ENCODE measurements at regions not wholly inside any gene's neighbourhood (a gene's known extent, or its start where the extent isn't known, plus 50 kb on each side); places are given as distances from the start of the nearest gene placed in this dataset.
A peak's percentile ranks its signal among the peaks of the same experiment; 100 is the strongest.
"Not testable (repeated sequence)": the region's sequence is repeated elsewhere in the genome, so short reads cannot be mapped to it uniquely, and the experiment has no call there.

DNA sequence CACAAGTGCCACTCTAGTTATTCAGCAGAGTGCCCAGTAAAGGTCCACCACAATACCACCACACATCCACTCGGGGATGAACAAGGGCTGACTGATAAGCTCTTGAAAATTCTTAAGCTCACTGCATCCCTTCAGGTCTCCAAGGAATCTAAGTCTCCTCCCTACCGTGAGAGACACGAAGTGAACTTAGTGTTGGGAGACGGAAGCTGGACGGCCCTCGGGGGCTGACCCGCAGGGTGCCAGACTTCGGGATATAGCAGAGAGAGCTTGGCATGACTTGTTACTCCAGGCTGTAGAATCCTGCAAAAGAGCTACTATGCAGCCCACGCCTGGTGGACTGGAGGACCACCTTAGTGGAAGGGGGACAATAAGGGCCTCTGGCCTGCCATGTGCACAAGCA lies 75.1 kb downstream of the LYZL1 start:
- not testable (repeated sequence) for DNase-seq (ENCODE audit: low spot score)

- not testable (repeated sequence) for DNase-seq (ENCODE audit: low spot score)
Observed at GRCh38 chr10:29366206-29366605, 77.3 kb downstream of the LYZL1 start.

DNA sequence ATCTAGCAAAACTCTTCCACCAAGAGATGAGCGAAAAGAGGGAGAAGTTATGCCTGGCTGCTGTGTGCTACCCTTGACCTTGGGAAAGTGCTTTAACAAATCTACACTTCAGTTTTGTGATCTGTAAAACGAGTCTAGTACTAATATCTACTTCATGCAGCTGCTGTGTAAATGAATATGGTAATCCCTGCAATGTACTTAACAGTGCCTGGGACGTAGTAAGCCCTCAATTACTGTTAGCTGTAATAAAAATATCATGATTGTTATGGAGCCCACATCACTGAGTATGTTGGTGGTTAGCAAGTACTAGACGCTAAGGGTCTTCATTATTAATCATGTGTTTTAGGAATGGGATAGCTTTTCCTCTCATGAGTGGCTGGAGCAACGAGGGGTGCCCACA lies 80.5 kb downstream of the LYZL1 start:
- DNase-seq (ENCODE audit: low spot score): no peak

- no peak for DNase-seq (ENCODE audit: low spot score)
Observed at GRCh38 chr10:29370097-29371092, 81.5 kb downstream of the LYZL1 start.

GRCh38 chr10:29372920-29373319 lies 84.0 kb downstream of the LYZL1 start:
- no peak for DNase-seq (ENCODE audit: low spot score)

DNA sequence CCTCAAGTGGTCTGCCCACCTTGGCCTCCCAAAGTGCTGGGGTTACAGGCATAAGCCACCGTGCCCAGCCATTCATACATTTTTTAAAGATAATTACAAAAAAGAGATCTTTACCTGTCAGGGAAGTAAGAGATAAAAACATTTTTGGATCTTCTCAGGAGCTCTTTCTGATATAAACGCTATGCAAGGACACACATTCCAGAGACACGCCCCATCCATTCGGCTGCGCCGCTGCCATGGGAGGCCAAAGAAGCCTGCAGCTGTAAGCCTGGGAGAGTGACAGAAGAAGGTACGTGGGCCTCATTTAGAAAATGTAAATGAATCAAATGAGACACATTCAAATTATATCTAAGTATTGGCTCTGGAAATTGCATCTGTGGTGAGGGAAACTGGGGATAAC lies 85.3 kb downstream of the LYZL1 start:
- DNase-seq (ENCODE audit: low spot score): no peak

- no peak for DNase-seq (ENCODE audit: low spot score)
Observed at GRCh38 chr10:29375888-29376287, 87.0 kb downstream of the LYZL1 start.

GRCh38 chr10:29377333-29377961 lies 88.6 kb downstream of the LYZL1 start:
- no peak for DNase-seq (ENCODE audit: low spot score)

GRCh38 chr10:29378106-29378505 lies 89.2 kb downstream of the LYZL1 start:
- DNase-seq (ENCODE audit: low spot score): no peak

- DNase-seq (ENCODE audit: low spot score): no peak
Observed at GRCh38 chr10:29379208-29379607, 90.3 kb downstream of the LYZL1 start.

DNA sequence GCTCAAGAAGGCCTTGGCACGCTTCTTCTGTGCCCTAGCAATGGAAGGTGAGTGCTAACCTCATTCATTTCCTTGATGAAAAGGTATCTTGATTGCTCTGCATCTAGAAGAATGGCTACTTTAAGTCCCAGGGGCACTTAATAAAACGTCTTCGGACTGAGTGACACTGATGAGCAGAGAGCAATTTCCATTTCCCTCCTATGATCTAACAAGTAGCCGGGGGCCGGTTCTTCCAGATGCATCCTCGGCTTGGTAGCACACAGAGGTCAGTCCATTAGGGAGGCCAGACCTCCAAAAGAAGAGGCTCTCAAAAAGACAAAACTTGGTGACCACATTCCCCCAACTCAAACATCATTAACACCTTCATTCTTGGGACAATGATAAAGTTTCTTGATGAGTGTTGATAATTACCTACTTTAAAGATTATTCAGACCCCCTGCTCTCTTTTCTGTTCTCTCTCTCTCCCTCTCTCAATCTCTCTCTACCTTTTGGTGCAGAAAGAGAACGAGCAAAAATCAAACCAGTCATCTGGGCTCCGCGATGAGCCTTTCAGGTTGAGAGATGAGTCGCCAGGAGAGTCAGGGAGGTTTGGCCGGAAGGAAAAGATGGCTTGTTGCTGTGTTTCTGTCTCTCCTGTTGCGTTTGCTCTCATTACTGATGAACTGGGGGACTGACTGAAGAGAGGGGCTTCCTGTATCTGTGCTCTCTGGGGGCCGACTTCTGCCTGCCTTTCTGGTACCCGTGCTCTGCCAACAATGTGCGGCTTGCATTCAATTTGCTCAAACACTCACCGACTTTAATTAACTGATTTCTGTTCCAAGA lies 91.1 kb downstream of the LYZL1 start:
- not testable (repeated sequence) for DNase-seq (ENCODE audit: low spot score)

DNA sequence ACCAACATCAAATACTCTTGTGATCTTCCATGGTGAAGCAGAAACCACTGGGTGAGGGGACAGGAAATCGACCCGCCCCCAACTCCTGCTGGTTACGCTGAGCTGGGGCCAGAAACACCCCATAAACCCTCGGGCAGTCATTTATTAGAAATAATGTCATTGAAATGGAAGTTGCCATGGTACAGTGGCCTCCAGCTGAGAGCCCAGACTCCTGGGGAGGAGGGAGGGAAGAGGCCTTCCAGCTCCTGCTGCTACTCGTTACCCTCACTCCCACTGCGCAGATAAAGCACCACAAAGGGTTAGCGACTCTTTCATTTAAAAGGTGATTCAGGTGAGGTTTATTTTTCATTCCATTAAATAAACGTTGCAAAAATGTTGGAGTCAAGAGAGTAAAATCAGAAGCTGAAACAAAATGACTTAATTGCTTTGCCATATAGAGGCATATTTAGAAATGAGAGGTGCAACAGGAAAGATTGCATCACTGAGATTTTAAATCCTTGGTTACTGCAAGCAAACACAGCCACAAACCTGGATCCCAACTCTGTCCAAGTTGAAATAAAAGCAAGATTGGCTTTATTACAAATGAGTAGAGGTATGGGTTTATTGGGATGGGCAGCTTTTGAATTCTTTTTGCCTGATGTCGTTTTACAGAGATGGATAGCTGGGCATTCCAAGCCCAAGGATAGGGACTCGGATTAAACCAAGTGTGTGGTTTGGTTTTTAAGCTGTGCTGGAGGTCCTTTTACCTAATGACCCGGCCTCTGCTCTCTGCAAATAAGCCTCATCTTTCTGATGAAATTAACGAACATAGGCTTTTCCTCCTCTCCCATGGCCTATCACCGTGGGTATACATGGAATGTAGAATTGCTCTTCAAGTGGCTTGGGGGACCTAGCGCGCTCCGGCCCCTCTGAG lies 92.0 kb downstream of the LYZL1 start:
- DNase-seq (ENCODE audit: low spot score): not testable (repeated sequence)

DNA sequence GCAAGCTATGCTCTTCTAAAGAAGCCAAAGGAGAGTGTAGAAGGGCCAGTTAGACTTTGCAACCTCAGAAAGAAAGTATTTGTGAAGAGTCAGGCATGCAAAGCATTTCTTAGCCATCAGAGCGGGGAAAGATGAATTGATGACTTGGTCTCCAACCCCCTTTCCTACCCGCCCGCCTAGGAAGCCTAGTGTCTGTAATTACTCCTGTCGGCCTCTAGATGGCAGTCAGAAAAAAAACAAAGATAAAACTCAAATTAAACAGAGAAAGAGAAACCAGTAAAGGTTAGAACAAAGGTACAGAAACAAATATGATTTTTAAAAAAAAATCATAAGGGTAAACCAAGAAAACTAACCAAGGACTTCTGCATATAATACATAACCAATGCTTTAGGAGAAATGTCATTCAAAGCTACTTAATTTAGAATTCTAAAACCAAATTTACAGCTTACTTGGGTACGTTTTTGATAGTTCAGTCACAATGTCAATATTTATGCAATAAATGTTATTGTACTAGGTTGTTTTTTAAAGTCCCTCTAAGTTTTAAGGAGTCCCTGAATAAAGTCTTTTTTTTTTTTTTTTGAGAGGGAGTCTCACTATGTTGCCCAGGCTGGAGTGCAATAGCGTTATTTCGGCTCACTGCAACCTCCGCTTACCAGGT lies 97.6 kb downstream of the LYZL1 start:
- peak; percentile 37 for DNase-seq (ENCODE audit: low spot score)

GRCh38 chr10:29387269-29387668 lies 98.4 kb downstream of the LYZL1 start:
- no peak for DNase-seq (ENCODE audit: low spot score)

GRCh38 chr10:29388112-29388511 lies 99.2 kb downstream of the LYZL1 start:
- not testable (repeated sequence) for DNase-seq (ENCODE audit: low spot score)

DNA sequence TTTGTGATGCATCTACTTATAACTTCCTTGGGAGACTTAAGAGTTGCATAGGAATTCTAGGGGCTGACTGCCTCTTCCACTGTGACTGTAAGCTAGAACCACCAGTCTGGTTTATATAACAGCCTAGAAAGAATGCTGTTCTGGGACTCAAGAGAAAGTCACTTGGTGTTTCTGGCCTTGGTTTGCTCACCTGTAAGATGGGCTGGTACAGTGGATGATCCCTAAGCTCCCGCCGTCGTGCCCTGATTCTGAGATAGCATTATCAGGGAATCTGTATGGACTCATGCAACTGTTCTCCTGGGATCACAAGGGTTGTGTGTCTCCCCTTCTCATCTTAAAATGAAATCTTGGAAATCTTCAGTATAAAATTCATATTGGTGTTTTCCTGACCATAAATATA lies 100.6 kb downstream of the LYZL1 start:
- no peak for DNase-seq (ENCODE audit: low spot score)

DNA sequence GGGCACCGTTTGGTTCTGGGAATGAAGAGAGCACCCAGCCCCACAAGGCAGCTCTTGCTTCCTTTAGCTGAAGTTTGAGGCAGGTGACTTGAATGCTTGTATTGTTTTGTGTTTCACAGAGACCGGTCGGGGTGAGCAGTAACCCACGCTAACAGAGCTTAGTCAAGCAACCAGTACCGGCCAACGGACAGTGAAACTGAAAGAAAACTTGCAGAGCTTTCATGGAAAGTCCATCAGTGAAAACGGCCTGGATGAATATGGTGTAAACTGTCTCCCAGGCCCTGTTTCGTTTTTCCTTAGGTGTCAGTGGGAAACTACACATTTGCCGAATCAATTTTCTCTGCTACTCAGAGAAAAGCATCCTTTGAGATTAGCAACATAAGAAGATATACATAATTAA lies 101.1 kb downstream of the LYZL1 start:
- no peak for DNase-seq (ENCODE audit: low spot score)

DNA sequence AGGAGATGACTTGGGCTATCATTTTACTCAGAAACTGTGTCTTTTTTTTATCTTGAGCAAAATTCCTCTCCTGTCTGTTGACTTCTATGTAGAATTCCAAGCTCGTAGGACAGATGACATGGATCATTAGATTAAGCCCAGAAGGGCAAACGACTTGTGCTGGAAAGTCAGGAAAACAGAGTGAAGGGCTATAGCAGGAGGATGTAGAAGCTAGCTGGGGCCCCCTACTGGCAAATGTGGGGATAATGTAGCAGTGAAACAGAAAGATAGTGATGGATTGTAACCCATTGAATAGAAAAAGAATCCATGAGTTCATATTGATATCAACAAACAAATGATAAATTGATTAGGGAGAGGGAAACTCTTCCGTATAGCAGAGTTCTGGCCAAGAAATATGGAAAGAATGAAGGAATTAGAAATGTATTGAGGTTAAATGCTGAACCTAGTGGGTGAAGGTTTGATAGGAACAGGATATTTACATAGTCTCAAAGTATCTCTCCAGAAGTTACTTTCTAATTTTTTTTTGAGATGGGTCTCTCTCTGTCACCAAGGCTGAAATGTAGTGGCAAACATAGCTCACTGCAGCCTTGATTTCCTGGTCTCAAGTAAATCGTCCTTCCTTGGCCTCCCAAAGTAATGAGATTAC lies 103.6 kb downstream of the LYZL1 start:
- peak; percentile 30 for DNase-seq (ENCODE audit: low spot score)

GRCh38 chr10:29394321-29394932 lies 105.6 kb downstream of the LYZL1 start:
- no peak for DNase-seq (ENCODE audit: low spot score)

DNA sequence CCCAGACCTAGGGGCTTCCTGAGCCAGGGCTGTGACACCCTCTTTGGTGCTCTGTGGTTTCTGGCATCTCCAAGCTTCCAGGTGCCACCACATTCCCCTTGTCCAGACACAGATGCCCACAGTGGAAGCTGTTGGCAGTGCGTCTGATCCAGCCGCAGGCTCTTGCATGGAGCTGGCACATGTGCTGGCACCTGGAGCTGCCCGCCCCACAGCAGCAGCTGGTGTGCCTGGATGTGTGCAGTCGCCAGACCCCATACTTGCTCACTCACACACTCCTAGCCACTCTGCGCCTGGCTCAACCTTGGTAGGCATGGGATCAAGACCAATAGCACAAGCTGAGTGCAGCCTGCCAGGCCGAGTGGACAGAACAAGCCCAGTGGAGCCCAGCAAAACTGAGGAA lies 106.5 kb downstream of the LYZL1 start:
- no peak for DNase-seq (ENCODE audit: low spot score)
